ENCODE measurements at regions not wholly inside any gene's neighbourhood (a gene's known extent, or its start where the extent isn't known, plus 50 kb on each side); places are given as distances from the start of the nearest gene placed in this dataset.

GRCh38 chr16:75780669-75781068 lies 54.4 kb upstream of the CPHXL start:
- no peak overlapping the region for H3K4me3 ChIP-seq (ENCODE audit: low read depth, low read length)
- in situ Hi-C loops (cut with HindIII; ENCODE audit: low sequenced_read_pairs): loop anchor here (25.0 kb wide), 1 partner anchor 882 kb away; no protein-coding TSS in a partner anchor
- TF ChIP-seq CTCF (IDR thresholded peaks at IDR 0.05; ENCODE audit: low read depth, low read length, missing control alignments): no peak
- no peak for DNase-seq (ENCODE audit: low read depth)

- no peak overlapping the region for H3K4me3 ChIP-seq (ENCODE audit: low read depth, low read length)
- TF ChIP-seq CTCF (IDR thresholded peaks at IDR 0.05; ENCODE audit: low read depth, low read length, missing control alignments): no peak
- no peak for DNase-seq (ENCODE audit: low read depth)
- in situ Hi-C loops (cut with HindIII; ENCODE audit: low sequenced_read_pairs): loop anchor here (25.0 kb wide), 1 partner anchor 880 kb away; no protein-coding TSS in a partner anchor
Observed at GRCh38 chr16:75781683-75782343, 55.5 kb upstream of the CPHXL start.

- no peak for TF ChIP-seq CTCF (IDR thresholded peaks at IDR 0.05; ENCODE audit: low read depth, low read length, missing control alignments)
- no peak for DNase-seq (ENCODE audit: low read depth)
- no peak overlapping the region for H3K4me3 ChIP-seq (ENCODE audit: low read depth, low read length)
- in situ Hi-C loops (cut with HindIII; ENCODE audit: low sequenced_read_pairs): loop anchor here (25.0 kb wide), 1 partner anchor 875 kb away; no protein-coding TSS in a partner anchor
Observed at GRCh38 chr16:75787440-75787839, 61.1 kb upstream of the CPHXL start.

- no peak overlapping the region for H3K4me3 ChIP-seq (ENCODE audit: low read depth, low read length)
- in situ Hi-C loops (cut with HindIII; ENCODE audit: low sequenced_read_pairs): loop anchor here (25.0 kb wide), 1 partner anchor 873 kb away; no protein-coding TSS in a partner anchor
- peak; percentile 35 for DNase-seq (ENCODE audit: low read depth)
- peak; percentile 61 for TF ChIP-seq CTCF (IDR thresholded peaks at IDR 0.05; ENCODE audit: low read depth, low read length, missing control alignments)
Observed at GRCh38 chr16:75789237-75789636, 62.9 kb upstream of the CPHXL start.

- in situ Hi-C loops (cut with HindIII; ENCODE audit: low sequenced_read_pairs): loop anchor here (25.0 kb wide), 1 partner anchor 869 kb away; no protein-coding TSS in a partner anchor
Observed at GRCh38 chr16:75792771-75793492, 66.6 kb upstream of the CPHXL start.

More at GRCh38 chr16:75792771-75793492, 66.6 kb upstream of the CPHXL start:
- H3K4me3 ChIP-seq (ENCODE audit: low read depth, low read length): no peak overlapping the region
- TF ChIP-seq CTCF (IDR thresholded peaks at IDR 0.05; ENCODE audit: low read depth, low read length, missing control alignments): no peak
- no peak for DNase-seq (ENCODE audit: low read depth)
